SH-SY5Y (cell line): ENCODE measurements at regions not wholly inside any gene's neighbourhood (a gene's known extent, or its start where the extent isn't known, plus 50 kb on each side); places are given as distances from the start of the nearest gene placed in this dataset.

ENCODE experiments used
- GATA2 ChIP-seq: IDR thresholded peaks from 2 replicates; pipeline ENCODE4 v1.6.1; 2011; ENCODE audit warnings: mild to moderate bottlenecking, low read depth, low read length
- GATA3 ChIP-seq: IDR thresholded peaks from 2 replicates; pipeline ENCODE4 v1.6.1; 2011; ENCODE audit warnings: low read depth, mild to moderate bottlenecking, low read length, moderate library complexity

DNA sequence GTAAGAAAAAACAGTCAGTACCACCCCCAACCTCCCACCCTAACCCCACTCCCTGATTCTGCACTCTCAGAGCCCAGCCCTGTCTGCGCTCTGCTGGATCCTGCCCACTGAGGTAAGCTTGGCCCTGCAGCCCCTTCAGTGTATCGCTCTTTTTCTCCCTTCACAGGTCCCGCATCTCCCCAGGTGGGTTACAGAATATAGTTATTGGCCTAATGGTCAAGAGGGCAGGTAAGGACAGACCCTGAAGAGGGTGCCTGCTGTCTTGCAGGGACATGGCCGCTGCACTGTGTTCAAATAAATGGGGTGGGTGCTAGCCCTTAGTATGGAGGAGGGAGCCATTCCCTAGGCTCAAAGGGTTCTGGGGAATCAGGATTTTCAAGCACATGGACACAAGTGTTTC, 135.7 kb downstream of the ADSS2 start:
- TF ChIP-seq GATA3 (no peak), GATA2 (no peak)
